Stomach (tissue), 4 donors: ENCODE measurements at regions not wholly inside any gene's neighbourhood (a gene's known extent, or its start where the extent isn't known, plus 50 kb on each side); places are given as distances from the start of the nearest gene placed in this dataset.

Experiments
- CTCF ChIP-seq, 7 experiments: fragments of 450-650 bp in 4 of 7; fragments of 200-600 bp in 3 of 7; sonication (generic) in 3 of 7; IDR thresholded peaks; one replicate each; pipeline ENCODE4 v1.5.1; 2016 to 2019; ENCODE audit warnings: antibody characterized with exemption in 7 of 7, control low read depth in 2 of 7, mild to moderate bottlenecking in 1 of 7
- EP300 ChIP-seq: sonication (generic); formaldehyde crosslinking; IDR thresholded peaks from one replicate; pipeline ENCODE4 v1.6.1; 2017; ENCODE audit warnings: antibody characterized with exemption
- POLR2A ChIP-seq, 4 donors: fragments of 450-650 bp; IDR thresholded peaks; one replicate each; pipeline ENCODE4 v1.6.1; 2016; ENCODE audit warnings: antibody characterized with exemption in 4 of 4, control low read depth in 2 of 4, mild to moderate bottlenecking in 1 of 4, moderate library complexity in 1 of 4
- POLR2AphosphoS5 ChIP-seq, 3 donors: sonication (generic); formaldehyde crosslinking; IDR thresholded peaks; one replicate each; pipeline ENCODE4 v1.6.1; 2016; ENCODE audit warnings: antibody characterized with exemption in 3 of 3

GRCh38 chr2:145987793-145988192, 1467.9 kb upstream of the ZEB2 start:
- TF ChIP-seq POLR2AphosphoS5 (IDR thresholded peaks at IDR 0.05) (no peak), POLR2A (IDR thresholded peaks at IDR 0.05) (no peak), EP300 (no peak), CTCF (IDR thresholded peaks at IDR 0.05) (no peak)
